GM18498 (cell line): ENCODE measurements at regions not wholly inside any gene's neighbourhood (a gene's known extent, or its start where the extent isn't known, plus 50 kb on each side); places are given as distances from the start of the nearest gene placed in this dataset.

Source experiments
- ATAC-seq: cut with Tn5 transposase; IDR thresholded peaks from one replicate; pipeline ENCODE4 v1.9.1; 2021; ENCODE audit warnings: mild to moderate bottlenecking, moderate library complexity; ENCODE audit not compliant: unreplicated experiment

- no peak for ATAC-seq
These were observed 279.6 kb downstream of the RERGL start for GRCh38 chr12:17810399-17810798.

DNA sequence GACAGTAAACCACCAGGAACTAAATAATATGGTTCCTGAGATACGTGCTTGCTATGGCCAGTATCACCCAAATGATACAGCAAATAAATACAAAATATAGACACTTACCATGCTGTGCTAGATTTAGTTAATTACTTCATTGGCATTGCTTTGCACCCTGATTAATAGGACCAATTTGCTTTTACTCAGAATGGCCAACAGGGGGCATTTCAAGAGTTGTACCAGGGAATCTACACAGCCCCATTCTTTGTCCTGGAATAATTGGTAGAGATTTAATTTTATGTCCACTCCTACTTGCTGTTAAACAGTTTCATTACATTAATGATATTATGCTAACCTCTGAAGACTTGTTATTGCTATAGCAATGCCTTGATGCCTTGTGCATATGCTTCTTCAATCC, 280.8 kb downstream of the RERGL start:
- ATAC-seq: no peak

DNA sequence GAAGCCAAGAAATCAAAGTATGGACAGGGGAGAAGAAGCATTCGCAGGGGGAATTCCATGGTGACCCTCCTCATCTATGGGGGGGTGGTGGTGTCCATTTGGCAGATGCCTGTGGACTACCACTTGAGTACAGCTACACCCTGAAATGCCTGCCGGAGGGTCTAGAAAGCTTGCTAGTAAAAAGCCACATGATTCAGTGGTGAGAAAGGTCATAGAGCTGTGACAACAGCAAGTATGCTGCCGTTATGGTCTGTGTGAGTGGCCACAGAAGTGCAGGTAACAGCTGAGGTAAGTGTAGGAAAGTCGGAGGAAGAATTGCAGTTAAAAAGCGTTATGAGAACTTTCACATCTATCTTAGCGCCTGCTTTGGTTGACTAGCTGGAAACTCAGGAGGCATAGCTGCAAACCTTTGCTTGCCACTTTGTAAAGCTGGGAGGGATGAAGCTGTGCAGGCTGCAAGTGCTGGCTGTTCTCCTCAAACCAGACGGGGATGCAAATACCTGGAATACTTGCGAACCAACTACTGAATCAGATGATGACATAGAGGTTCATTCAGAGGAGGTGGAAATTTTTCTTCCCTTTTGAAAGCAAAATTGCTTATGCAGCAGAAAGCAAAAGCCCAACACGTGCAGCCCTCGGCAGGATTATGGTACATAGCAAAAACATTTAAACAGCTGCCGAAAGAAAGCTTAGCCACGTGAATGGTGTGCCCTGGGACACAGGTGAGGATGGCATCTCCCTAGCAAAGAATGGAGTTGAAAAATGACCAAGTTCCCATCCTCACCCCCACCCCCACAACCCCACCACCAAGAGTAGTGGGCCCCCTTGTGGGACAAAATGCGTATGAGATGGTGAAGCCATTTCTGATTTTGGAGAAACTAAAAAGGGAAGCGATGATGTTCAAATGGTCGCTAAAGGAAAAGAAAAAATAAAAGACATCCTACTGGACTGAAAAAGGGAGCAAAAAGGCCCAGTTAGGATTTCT, 287.0 kb downstream of the RERGL start:
- no peak for ATAC-seq

DNA sequence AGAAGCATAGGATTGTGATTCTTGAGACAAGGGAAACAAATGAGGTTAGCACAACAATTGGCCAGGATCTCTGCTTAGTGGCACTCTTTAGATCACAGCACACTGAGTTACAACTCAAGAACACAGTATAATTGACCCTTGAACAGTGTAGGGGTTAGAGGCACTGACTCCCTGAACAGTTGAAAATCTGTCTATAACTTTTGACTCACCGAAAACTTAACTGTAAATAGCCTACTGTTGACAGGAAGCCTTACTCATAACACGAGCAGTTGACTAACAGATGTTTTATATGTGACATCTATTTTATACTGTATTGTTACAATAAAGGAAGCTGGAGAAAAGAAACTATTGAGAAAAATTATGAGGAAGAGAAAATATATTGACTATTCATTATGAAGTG, 296.1 kb downstream of the RERGL start:
- ATAC-seq: no peak

DNA sequence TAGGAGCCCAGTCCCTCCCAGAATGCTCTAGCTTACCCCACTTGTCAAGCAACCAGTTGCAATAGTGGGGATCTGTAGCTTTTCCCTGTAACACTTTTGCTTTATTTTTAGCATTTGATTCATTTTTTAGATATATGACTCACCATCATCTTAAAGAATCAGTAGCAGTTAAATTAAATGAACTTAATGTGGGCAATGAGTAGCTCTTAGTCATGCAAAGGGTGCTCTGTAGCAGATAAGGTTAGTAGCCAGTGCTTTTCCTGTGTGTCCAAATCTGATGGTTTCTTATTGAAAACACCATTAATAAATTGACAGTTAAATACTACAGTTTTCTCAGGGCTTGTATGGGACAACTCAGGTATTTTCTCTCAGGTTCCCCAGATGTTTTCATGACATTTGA, 311.8 kb downstream of the RERGL start:
- no peak for ATAC-seq

- ATAC-seq: no peak
These were observed 326.6 kb downstream of the RERGL start for GRCh38 chr12:17763366-17763765.

DNA sequence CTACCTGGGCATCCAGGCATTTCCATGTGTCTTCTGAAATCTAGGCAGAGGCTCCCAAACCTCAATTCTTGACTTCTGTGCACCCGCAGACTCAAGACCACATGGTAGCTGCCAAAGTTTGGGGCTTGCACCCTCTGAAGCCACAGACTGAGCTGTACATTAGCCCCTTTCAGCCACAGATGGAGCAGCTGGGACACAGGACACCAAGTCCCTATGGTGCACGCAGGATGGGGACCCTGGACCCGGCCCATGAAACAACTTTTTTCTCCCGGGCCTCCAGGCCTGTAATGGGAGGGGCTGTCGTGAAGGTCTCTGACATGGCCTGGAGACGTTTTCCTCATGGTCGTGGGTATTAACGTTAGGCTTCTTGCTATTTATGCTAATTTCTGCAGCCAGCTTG, 330.0 kb downstream of the RERGL start:
- no peak for ATAC-seq
